ENCODE measurements at regions not wholly inside any gene's neighbourhood (a gene's known extent, or its start where the extent isn't known, plus 50 kb on each side); places are given as distances from the start of the nearest gene placed in this dataset.
"Not testable (repeated sequence)": the region's sequence is repeated elsewhere in the genome, so short reads cannot be mapped to it uniquely, and the experiment has no call there.

- TF ChIP-seq, protein P1, sequence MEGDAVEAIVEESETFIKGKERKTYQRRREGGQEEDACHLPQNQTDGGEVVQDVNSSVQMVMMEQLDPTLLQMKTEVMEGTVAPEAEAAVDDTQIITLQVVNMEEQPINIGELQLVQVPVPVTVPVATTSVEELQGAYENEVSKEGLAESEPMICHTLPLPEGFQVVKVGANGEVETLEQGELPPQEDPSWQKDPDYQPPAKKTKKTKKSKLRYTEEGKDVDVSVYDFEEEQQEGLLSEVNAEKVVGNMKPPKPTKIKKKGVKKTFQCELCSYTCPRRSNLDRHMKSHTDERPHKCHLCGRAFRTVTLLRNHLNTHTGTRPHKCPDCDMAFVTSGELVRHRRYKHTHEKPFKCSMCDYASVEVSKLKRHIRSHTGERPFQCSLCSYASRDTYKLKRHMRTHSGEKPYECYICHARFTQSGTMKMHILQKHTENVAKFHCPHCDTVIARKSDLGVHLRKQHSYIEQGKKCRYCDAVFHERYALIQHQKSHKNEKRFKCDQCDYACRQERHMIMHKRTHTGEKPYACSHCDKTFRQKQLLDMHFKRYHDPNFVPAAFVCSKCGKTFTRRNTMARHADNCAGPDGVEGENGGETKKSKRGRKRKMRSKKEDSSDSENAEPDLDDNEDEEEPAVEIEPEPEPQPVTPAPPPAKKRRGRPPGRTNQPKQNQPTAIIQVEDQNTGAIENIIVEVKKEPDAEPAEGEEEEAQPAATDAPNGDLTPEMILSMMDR (IDR thresholded peaks at IDR 0.05; ENCODE audit: insufficient read depth, low read length) = no peak
- DNase-seq (ENCODE audit: low read depth) = no peak
- H3K4me3 ChIP-seq (ENCODE audit: low read depth, low read length) = no peak overlapping the region
These were observed 509.2 kb upstream of the GRM7 start for GRCh38 chr3:6351752-6352151.

GRCh38 chr3:6354653-6355052 lies 506.3 kb upstream of the GRM7 start:
- DNase-seq (ENCODE audit: low read depth) = no peak
- H3K4me3 ChIP-seq (ENCODE audit: low read depth, low read length) = no peak overlapping the region
- TF ChIP-seq, protein P1 (IDR thresholded peaks at IDR 0.05; ENCODE audit: insufficient read depth, low read length) = no peak

DNA sequence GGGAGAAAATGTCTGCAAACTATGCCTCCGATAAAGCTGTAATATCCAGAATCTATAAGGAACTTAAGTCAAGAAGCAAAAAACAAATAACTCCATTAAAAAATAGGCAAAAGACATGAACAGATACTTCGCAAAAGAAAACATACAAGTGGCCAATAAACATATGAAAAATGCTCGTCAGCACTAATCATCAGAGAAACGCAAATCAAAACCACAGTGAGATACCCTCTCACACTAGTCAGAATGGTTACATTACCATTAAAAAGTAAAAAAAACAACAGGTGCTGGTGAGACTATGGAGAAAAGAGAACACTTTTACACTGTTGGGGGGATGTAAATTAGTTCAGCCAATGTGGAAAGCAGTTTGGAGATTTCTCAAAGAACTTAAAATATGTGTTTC lies 498.5 kb upstream of the GRM7 start:
- TF ChIP-seq, protein P1 (IDR thresholded peaks at IDR 0.05; ENCODE audit: insufficient read depth, low read length) = no peak
- no peak overlapping the region for H3K4me3 ChIP-seq (ENCODE audit: low read depth, low read length)
- no peak for DNase-seq (ENCODE audit: low read depth)

DNA sequence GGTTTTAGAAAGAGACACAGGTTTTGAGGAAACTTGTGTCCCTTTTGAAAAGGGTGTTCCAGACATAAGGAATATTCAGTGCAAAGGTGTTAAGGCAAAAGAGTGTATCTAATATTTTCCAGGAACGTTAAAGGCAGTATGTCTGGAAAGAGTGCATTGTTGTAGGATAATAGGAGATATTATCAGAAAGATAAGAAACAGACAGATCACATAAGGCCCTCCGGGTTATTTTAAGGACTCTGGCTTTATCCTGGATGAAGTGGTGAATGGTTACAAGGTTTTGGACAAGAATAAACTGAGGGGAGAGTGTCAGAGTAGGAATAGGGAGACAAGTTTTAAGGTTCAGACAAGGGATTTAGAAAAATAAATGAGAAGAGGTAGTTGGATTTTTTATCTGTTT lies 493.7 kb upstream of the GRM7 start:
- no peak overlapping the region for H3K4me3 ChIP-seq (ENCODE audit: low read depth, low read length)
- TF ChIP-seq, protein P1 (IDR thresholded peaks at IDR 0.05; ENCODE audit: insufficient read depth, low read length) = no peak
- no peak for DNase-seq (ENCODE audit: low read depth)

DNA sequence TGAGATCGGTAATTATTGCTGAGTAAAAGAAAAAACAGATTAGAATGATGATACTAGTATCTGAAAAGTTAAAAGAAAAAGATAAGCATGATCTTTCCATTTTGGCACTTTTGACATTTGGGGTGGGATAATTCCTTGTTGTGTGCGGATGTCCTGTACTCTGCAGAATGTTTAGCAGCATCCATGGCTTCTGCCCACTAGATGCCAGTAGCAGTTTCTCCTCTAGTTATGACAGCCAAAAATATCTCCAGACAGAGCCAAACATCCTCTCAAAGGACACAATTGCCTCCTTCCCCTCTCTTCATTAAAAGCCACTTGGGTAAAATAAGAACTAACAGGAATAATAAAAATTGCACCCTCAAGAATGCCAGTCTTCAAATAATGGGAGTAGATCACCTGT lies 468.8 kb upstream of the GRM7 start:
- DNase-seq (ENCODE audit: low read depth) = no peak
- TF ChIP-seq, protein P1 (IDR thresholded peaks at IDR 0.05; ENCODE audit: insufficient read depth, low read length) = no peak
- H3K4me3 ChIP-seq (ENCODE audit: low read depth, low read length) = no peak overlapping the region

- TF ChIP-seq, protein P1 (IDR thresholded peaks at IDR 0.05; ENCODE audit: insufficient read depth, low read length) = no peak
- DNase-seq (ENCODE audit: low read depth) = no peak
- no peak overlapping the region for H3K4me3 ChIP-seq (ENCODE audit: low read depth, low read length)
These were observed 466.0 kb upstream of the GRM7 start for GRCh38 chr3:6394944-6395343.

GRCh38 chr3:6396631-6397030 lies 464.3 kb upstream of the GRM7 start:
- TF ChIP-seq, protein P1 (IDR thresholded peaks at IDR 0.05; ENCODE audit: insufficient read depth, low read length) = no peak
- no peak for DNase-seq (ENCODE audit: low read depth)
- no peak overlapping the region for H3K4me3 ChIP-seq (ENCODE audit: low read depth, low read length)

GRCh38 chr3:6402666-6403065 lies 458.2 kb upstream of the GRM7 start:
- DNase-seq (ENCODE audit: low read depth); H3K4me3 ChIP-seq (ENCODE audit: low read depth, low read length): not testable (repeated sequence)

GRCh38 chr3:6406923-6407322 lies 454.0 kb upstream of the GRM7 start:
- H3K4me3 ChIP-seq (ENCODE audit: low read depth, low read length); DNase-seq (ENCODE audit: low read depth): not testable (repeated sequence)
